Pancreas (tissue), 10 donors: ENCODE measurements at regions not wholly inside any gene's neighbourhood (a gene's known extent, or its start where the extent isn't known, plus 50 kb on each side); places are given as distances from the start of the nearest gene placed in this dataset.
A peak's percentile ranks its signal among the peaks of the same experiment; 100 is the strongest.

Experiments
- ATAC-seq, 4 donors: fragments of 200-7000 bp; cut with Tn5 transposase; one replicate each; pipeline versions ENCODE4 v1.8.0 to v1.9.1; 2020; ENCODE audit warnings: mild to moderate bottlenecking in 4 of 4, moderate library complexity in 4 of 4
- DNase-seq, 6 donors: peaks; one replicate each; pipeline ENCODE4 v3.0.0-alpha.2; 2020
- FAIRE-seq: peaks from 2 replicates; lab custom pipeline; 2012; peaks lifted over from hg19 to GRCh38; lab: Jason Lieb, UNC
- H3K27ac ChIP-seq, 4 donors: fragments of 200-600 bp; sonication (generic); 1 replicate in 3 of 4; 2 replicates in 1 of 4; pipeline versions ENCODE4 v1.5.0 to v1.8.0; 2020
- H3K27me3 ChIP-seq, 4 donors: fragments of 200-600 bp; one replicate each; pipeline ENCODE4 v1.8.0; 2021
- H3K36me3 ChIP-seq, 3 donors: fragments of 200-600 bp; sonication (generic) in 1 of 3; one replicate each; pipeline versions ENCODE4 v1.5.0 to v1.8.0; 2020 to 2021
- H3K4me1 ChIP-seq, 3 donors: fragments of 200-600 bp; one replicate each; pipeline ENCODE4 v1.8.0; 2021
- H3K4me3 ChIP-seq, 4 donors: fragments of 200-600 bp; sonication (generic) in 2 of 4; one replicate each; pipeline versions ENCODE4 v1.5.0 to v1.8.0; 2020 to 2021
- H3K9me3 ChIP-seq, 4 donors: fragments of 200-600 bp; one replicate each; pipeline ENCODE4 v1.8.0; 2021
- CTCF ChIP-seq, 4 donors: fragments of 200-600 bp; sonication (generic) in 3 of 4; IDR thresholded peaks; one replicate each; pipeline versions ENCODE4 v1.5.0 to v1.8.0; 2021; ENCODE audit warnings: antibody characterized with exemption in 4 of 4
- WGBS, 2 donors: extraction: QIAGEN DNeasy Blood & Tissue Kit; methylation state at CpG; one replicate each; pipeline ENCODE4 v1.1.7; 2013; 5-methylcytosine and 5-hydroxymethylcytosine counted together
- intact Hi-C, 3 donors: fragments of 100-400 bp; cut with DNase I; formaldehyde crosslinking; loops; one replicate each; pipeline versions ENCODE4 v1.11.1 to v1.14.2; 2022
- donor health status: healthy with polysubstance abuse.
- donor health status: DM: no; HTN: no; CAD: no; lungs with moderate emphysema.
- donor health status: DM: no; HTN: no; CAD: no.
- donor health status: control.
- donor health status: control.
- donor health status: Bipolar disorder and iron deficiency.
- donor health status: DM: yes; HTN: yes; CAD: no.
- donor health status: DM: no; HTN: no; CAD: no.
- donor health status: DM: no; HTN: no; CAD: no.
- donor health status: DM: yes; HTN: yes; CAD: no.

GRCh38 chr5:16345454-16345853 is 120.1 kb downstream of the ZNF622 start:
- peak in 3 of 4 donors; percentile 40 to 86 (median 77) for ATAC-seq
- H3K4me3 ChIP-seq, result no peak overlapping the region
- WGBS, 2 donors, result 77 to 85% methylated on average over 1 of the region's 1 CpG
- no peaks in the 10 kb centered on the region for H3K9me3 ChIP-seq
- no peak for FAIRE-seq
- H3K36me3 ChIP-seq, result no peaks in the 10 kb centered on the region
- intact Hi-C loops, result no loop called here
- TF ChIP-seq CTCF (IDR thresholded peaks at IDR 0.05), result peak in 1 of 4 donors; percentile 22
- peak in 1 of 6 donors; percentile 5 for DNase-seq
- no peaks in the 10 kb centered on the region for H3K4me1 ChIP-seq
- no peaks in the 10 kb centered on the region for H3K27me3 ChIP-seq
- H3K27ac ChIP-seq, result no peak overlapping the region

DNA sequence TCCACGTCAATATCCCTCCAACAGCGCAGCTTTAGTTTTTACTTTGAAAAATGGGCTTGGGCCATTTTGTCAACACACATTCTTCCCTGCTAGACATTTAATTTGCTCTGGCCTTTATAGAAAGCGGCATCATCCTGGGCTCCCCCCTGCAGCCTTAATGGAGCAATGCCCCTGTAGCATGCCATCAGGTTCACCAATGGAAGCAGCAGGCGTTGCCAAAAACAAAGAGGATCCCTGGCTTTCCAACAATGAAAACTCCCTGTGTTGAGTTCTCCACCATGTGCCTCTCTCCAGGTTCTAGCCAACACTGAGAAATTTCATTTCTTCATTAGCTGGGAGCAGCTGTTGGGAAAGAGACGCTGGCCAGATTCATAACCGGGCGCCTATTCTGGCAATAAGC is 139.5 kb downstream of the ZNF622 start:
- ATAC-seq, result no peak
- FAIRE-seq, result no peak
- H3K4me1 ChIP-seq, result no peaks in the 10 kb centered on the region
- H3K36me3 ChIP-seq, result no peaks in the 10 kb centered on the region
- no peaks in the 10 kb centered on the region for H3K9me3 ChIP-seq
- no peak for TF ChIP-seq CTCF (IDR thresholded peaks at IDR 0.05)
- no peak overlapping the region for H3K4me3 ChIP-seq
- H3K27ac ChIP-seq, result no peak overlapping the region
- DNase-seq, result no peak
- intact Hi-C loops, result no loop called here
- WGBS, 2 donors, result 83 to 86% methylated on average over 7 of the region's 7 CpGs
- no peaks in the 10 kb centered on the region for H3K27me3 ChIP-seq

DNA sequence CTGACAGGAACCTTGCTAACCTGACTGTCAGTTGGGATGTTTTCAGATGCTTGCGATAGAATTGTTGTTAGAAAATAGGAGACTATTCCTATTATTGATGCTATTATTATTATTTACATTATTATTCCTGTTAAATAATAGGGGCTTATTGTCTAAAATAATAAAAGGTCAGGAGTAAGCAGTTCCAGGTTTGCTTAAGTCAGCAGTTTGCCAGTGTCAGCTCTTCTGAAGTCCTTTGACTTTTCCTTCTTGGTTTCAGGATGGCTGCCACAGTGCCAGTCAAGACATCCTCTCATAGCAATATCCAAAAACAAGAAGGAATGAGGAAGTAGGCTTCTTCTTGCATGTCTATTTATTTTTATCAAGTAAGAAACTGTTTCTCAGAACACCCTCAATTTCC is 141.7 kb upstream of the MARCHF11 start:
- H3K27ac ChIP-seq, result no peak overlapping the region
- intact Hi-C loops, result no loop called here
- H3K4me3 ChIP-seq, result no peak overlapping the region
- DNase-seq, result no peak
- H3K4me1 ChIP-seq, result no peaks in the 10 kb centered on the region
- no peak for ATAC-seq
- WGBS, 2 donors, result 95 to 100% methylated on average over 1 of the region's 1 CpG
- no peak for TF ChIP-seq CTCF (IDR thresholded peaks at IDR 0.05)
- FAIRE-seq, result no peak
- no peaks in the 10 kb centered on the region for H3K9me3 ChIP-seq
- no peaks in the 10 kb centered on the region for H3K27me3 ChIP-seq
- no peaks in the 10 kb centered on the region for H3K36me3 ChIP-seq

DNA sequence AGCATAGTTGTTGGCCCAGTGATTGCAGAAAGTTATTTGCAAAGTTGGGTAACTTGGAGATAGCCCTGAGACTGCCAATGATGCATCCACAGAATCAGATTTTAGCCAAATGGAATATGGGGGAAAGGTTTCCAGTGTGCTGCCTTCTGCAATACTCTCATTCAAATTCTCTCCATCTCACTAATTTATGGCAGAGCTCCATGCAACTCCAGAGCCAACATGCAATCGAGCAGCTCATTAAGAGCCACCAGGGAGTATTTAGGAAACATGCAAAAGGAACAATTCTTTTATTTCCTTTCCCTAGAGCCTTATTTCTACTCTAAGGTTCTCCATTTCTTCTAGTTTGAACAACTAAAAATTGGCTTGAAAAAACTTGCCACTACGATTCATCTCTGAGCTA is 135.9 kb upstream of the MARCHF11 start:
- no peak for ATAC-seq
- DNase-seq, result no peak
- no peaks in the 10 kb centered on the region for H3K9me3 ChIP-seq
- H3K4me1 ChIP-seq, result no peaks in the 10 kb centered on the region
- intact Hi-C loops, result no loop called here
- H3K27ac ChIP-seq, result no peak overlapping the region
- no peak for FAIRE-seq
- WGBS, 2 donors, result 73 to 78% methylated on average over 2 of the region's 2 CpGs
- no peak overlapping the region for H3K4me3 ChIP-seq
- H3K36me3 ChIP-seq, result no peaks in the 10 kb centered on the region
- no peak for TF ChIP-seq CTCF (IDR thresholded peaks at IDR 0.05)
- H3K27me3 ChIP-seq, result no peaks in the 10 kb centered on the region

- 51 to 52% methylated on average over 3 of the region's 3 CpGs for WGBS, 2 donors
- intact Hi-C loops, result no loop called here
- H3K27ac ChIP-seq, result no peak overlapping the region
- TF ChIP-seq CTCF (IDR thresholded peaks at IDR 0.05), result no peak
- FAIRE-seq (no peak), ATAC-seq (no peak), DNase-seq (no peak)
- H3K9me3 ChIP-seq, result no peaks in the 10 kb centered on the region
- no peak overlapping the region for H3K4me3 ChIP-seq
- H3K4me1 ChIP-seq, result no peaks in the 10 kb centered on the region
- H3K27me3 ChIP-seq, result no peaks in the 10 kb centered on the region
- H3K36me3 ChIP-seq, result no peaks in the 10 kb centered on the region
Observed at GRCh38 chr5:16313761-16314160, 134.2 kb upstream of the MARCHF11 start.
